ENCODE measurements at regions not wholly inside any gene's neighbourhood (a gene's known extent, or its start where the extent isn't known, plus 50 kb on each side); places are given as distances from the start of the nearest gene placed in this dataset.
"Not testable (repeated sequence)": the region's sequence is repeated elsewhere in the genome, so short reads cannot be mapped to it uniquely, and the experiment has no call there.

DNA sequence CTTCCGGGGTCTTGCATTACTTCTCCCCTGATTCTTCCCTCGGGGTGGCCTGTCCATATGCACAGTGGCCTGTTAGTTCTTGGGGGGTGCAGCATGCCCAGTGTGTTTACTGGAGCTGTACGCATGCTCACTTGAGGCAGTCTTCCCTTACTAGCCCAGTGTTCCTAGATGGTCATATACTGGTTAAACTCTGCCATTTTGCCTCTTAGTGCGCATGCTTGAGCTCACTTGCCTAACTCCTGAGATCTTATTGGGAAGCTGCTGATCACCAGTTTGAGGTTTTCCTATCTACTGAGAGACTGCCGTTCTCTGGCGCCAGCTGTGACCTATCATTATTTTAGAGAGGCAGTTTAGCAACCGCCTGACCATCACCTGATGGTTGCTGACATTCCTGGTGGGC, 571.2 kb downstream of the ADCYAP1 start:
- no peak overlapping the region for H3K4me3 ChIP-seq (ENCODE audit: low read depth, low read length)

DNA sequence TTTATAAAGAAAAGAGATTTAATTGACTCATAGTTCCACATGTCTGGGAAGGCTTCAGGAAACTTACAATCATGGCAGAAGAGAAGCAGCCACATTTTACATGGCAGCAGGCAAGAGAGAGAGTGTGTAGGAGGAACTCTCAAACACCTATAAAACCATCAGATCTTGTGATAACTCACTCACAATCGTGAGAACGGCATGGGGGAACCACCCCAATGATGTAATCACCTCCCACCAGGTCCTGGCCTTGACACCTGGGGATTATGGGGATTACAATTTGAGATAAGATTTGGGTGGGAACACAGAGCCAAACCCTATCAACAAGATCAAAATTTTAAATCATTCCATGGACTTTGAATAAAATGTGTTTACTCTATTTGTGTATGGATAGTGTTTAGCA, 575.6 kb downstream of the ADCYAP1 start:
- H3K4me3 ChIP-seq (ENCODE audit: low read depth, low read length) = no peak overlapping the region

DNA sequence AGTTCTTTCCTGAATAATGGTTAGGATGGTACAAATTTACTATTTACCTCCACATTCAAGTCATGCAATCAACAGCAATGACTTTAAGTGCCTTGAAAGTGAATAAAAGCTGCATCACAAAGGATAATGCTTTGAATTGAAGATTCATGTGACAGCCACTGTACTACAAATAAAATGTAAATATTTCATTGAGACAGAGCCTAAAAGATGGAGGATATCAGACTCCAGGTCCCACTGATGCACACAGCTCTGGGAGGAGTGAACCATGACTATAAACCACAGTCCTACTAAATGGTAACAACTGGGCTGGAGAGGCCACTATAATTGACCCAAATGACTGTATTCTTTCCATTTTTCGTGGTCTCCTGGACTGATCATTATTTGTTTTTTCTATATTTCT, 576.9 kb downstream of the ADCYAP1 start:
- no peak overlapping the region for H3K4me3 ChIP-seq (ENCODE audit: low read depth, low read length)

DNA sequence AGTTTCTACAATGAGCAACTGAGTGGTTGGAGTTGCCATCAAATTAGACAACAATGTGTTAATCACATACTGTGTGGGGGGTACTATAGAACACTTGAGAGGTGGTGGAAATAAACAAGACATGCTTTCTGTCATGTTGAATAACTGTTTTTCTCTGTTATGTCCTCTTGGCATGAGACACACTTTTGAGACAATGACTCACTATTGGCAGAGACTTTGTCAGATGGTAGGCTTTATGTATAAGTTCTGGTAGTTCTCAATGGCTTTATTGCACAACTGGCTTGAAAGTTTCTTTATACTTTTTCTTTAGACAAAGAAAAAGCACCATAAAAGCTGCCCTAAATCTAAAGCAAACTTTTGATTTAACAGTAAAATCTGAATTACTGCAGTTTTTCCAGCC, 578.7 kb downstream of the ADCYAP1 start:
- H3K4me3 ChIP-seq (ENCODE audit: low read depth, low read length) = no peak overlapping the region

DNA sequence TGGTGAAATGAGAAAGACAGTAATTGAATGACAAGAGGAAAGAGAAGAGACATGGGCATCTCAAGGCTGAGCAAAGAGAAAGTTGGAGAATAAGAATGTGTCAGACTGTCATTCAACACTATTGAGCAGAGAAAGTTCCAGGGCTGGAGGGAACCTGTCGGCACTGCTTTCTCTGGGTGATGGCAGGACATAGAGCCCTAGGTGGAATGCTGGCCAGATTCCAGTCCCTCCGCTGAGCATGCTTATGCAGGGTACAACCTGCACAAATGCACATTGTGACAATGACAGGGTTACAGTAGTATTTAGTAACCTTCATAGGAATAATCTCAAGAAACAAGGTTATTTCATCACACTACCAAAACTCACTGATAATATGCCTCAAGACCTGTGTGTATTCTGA, 582.8 kb downstream of the ADCYAP1 start:
- H3K4me3 ChIP-seq (ENCODE audit: low read depth, low read length) = no peak overlapping the region

DNA sequence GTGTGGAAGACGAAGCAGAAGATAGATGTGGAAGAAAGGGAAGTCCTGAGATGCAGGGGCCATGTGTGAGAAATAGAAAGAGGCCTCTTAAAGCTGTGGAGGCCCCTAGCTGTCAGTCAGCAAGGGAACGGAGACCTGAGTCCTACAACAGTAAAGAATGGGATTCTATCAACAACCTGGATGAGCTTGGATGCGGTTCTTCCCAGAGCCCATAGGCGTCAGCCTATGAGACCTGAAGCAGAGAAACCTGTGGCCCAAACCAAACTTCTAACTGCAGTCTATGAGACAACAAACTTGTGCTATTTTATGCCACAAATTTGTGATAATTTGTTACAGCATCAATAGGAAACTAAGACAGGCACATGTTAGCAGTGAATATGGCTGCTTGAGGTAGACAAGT, 583.7 kb downstream of the ADCYAP1 start:
- H3K4me3 ChIP-seq (ENCODE audit: low read depth, low read length) = no peak overlapping the region

DNA sequence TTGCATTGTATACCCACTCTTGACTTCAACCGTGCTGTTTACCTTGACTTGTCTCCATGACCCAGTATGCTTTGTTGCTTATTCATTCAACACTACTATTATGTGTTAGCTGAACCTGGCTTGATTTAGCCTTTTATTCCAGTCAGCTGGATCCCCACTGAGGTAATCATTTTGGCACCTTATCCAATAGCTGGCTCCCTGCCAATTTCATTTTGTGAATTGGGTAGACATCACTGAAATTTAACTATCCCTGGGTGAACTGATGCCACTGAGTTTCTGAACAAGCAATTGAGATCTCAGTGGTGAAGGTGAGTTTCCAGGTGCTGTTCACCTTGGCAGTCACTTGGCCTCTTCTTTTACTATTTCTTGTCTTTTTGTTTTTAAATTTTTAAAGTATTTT, 584.3 kb downstream of the ADCYAP1 start:
- H3K4me3 ChIP-seq (ENCODE audit: low read depth, low read length) = no peak overlapping the region

DNA sequence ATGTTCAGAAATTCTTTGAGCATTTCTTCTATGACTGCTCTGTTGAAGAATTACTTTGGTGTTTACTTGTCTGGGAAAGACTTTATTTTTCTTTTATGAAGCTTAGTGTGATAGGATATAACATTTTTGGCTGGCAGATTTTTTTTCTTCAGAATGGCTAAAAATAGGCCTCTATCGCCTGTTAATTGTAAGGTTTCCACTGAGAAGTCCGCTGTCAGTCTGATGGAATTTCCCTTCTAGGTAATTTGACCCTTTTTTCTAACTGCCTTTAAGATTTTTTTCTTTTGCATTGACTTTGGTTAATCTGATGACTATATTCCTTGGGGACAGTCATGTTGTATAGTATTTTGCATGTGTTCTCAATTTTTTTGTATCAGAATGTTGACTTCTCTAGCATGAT, 590.7 kb downstream of the ADCYAP1 start:
- H3K4me3 ChIP-seq (ENCODE audit: low read depth, low read length) = no peak overlapping the region

DNA sequence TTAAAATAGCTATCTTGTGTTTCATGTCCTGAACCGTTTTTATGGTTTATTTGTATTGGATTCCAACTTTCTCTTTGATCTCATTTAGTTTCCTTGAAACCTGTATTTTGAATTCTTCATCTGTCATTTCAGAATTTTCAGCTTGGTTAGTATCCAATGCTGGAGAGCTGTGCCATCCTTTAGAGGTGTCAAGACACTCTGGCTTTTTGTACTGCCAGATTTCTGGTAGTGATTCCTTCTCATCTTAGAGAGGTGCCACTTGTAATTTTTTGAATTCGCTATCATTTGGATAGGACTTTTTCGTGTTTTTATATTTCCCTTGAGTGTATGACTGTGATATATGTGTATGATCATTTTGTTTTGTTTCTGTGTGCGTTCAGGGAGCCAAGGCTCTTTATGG, 591.4 kb downstream of the ADCYAP1 start:
- no peak overlapping the region for H3K4me3 ChIP-seq (ENCODE audit: low read depth, low read length)

DNA sequence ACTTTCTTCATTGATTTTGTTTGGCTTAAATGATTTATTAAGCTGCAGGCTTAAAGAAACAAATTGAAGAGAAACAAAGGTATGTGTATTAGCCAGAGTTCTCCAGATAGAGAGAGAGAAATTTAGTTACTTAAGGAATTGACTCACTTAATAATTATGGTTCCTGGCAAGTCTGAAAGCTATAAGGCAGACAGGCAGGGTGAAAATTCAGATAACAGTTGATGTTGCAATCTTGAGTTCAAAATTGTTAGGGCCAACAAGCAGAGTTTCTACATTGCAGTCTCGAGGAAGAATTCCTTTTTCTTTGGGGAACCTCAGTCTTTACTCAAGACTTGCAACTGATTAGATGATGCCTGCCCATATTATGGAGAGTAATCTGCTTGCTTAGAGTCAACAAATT, 593.5 kb downstream of the ADCYAP1 start:
- no peak overlapping the region for H3K4me3 ChIP-seq (ENCODE audit: low read depth, low read length)

DNA sequence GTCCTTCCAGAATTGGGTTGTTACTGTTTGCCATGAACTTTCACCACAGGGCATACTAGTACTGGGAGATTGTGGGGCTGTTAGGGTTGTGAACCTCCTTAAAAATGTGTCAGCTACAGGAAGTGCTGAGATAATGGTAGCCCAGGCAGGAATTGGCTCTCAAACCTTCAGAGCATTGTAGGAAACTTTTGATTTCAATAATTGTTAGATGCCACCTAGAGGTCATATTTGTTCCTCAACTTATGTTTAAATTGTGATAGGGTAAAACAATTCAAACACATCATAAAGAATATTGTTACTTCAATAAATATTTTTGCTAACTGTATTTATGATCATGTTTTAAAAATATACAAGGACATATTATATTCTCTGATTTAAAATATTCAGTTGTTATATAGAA, 594.6 kb downstream of the ADCYAP1 start:
- no peak overlapping the region for H3K4me3 ChIP-seq (ENCODE audit: low read depth, low read length)

DNA sequence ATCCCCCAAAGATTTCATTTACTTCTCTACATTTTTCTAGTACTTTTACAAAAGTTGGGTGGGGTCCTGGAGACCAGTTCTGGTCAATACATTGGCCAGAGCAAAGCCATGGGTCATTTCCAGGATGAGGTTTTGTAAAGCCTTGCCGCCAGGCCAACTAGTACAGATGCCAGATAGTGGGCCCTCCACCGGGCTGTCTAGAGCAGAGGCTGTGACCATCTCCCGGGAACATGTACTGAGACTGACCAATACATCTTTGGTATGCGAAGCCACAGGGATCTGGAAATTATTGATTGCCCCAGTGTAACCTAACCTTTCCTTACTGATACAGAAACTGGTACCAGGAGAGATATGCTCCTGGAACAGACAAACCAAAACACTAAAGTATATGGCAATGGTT, 599.2 kb downstream of the ADCYAP1 start:
- no peak overlapping the region for H3K4me3 ChIP-seq (ENCODE audit: low read depth, low read length)

DNA sequence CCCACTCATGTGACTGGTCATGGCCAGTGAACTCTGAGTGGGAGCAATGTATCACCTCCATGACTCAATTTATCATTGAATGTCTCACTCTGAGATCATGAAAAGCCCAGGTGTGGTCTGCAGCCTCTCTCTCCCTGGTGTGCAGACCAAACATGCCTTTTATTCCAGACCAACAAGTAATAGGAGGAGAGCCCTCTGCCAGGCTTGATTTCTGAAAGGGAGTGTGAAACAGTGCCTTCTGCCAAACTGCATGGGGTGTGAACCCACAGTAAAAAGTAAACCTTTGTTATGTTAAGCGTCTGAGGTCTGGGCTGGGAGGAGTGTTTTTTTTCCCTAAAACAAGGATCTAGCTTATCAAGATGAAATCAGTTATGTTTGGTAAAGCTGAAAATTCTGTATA, 601.2 kb downstream of the ADCYAP1 start:
- no peak overlapping the region for H3K4me3 ChIP-seq (ENCODE audit: low read depth, low read length)

DNA sequence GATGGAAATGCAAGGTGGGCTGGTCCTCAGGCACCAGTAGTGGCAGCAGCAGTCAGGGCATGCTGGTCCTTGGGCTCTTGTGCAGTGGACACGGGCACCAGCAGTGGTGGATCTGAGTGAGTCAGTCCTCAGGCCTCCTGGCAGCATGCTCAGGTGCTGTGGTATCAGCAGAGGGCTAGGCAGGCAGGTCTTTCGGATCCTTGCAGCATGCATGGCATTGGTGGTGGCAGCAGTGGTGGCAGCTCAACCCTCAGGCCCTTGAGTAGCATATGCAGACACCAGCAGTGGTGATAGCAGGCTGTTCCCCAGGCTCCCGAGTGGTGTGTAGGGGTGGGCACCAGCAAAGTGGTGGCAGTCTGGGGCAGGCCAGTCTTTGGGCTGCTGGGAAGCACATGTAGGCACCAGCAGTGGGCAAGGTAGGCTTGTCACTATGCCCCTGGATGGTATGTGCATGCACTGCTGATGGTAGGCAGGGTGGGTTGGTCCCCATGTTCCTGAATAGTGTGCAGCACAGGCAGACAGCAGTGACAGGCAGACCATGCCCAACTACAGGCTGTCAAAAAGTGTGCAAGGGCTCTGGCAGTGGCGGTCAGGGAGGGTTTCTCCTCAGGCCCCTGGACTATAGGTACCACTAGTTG, 606.0 kb downstream of the ADCYAP1 start:
- no peak overlapping the region for H3K4me3 ChIP-seq (ENCODE audit: low read depth, low read length)

DNA sequence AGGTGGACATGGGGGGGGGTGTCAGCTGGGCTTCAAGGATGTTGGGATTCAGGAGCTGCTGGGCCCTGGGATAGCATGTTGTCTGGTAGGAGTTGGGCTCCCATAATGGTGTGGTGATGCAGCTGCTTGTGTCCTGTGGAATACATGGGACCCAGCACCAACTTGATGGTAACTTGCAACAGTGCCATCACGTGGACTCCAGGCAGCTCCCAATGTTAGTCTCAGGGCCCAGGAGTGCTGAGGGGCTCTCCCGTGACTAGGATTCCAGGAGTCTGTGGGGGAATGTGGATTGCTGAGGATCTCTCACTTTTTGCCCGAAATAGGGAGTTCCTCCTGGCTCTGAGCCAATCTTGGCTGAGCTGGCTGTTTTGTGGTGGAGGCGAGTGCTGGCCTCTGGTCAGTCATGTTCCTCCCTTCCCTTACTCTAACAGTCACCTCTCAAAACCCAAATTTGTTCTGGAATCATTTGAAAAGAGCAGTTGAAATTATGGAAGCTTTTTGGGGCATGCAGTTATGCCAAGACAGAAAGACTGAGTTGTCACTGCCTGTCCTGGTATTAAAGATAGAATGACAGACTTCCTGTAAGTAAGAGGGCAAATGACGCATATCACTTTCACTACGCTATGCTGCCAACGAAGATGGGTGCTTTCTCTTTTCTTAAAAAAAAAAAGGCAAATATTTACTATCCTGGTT, 607.1 kb downstream of the ADCYAP1 start:
- no peak overlapping the region for H3K4me3 ChIP-seq (ENCODE audit: low read depth, low read length)

DNA sequence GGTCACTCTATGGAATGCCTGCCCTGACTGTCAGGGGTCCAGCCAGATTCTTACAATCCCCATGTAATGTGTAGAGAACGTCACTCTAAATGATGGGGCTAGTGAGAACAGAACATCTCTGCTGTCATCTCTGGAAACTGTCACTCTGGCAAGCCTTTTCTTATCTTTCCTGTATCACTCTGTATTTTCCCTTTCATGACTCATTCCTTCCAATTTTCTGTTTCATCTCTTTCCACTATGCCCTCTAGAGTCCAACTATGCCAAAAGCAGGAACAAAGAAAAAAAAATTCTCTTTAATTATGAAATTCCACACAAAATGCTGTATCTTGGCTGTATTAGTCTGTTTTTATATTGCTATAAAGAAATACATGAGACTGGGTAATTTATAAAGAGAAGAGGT, 608.8 kb downstream of the ADCYAP1 start:
- no peak overlapping the region for H3K4me3 ChIP-seq (ENCODE audit: low read depth, low read length)

DNA sequence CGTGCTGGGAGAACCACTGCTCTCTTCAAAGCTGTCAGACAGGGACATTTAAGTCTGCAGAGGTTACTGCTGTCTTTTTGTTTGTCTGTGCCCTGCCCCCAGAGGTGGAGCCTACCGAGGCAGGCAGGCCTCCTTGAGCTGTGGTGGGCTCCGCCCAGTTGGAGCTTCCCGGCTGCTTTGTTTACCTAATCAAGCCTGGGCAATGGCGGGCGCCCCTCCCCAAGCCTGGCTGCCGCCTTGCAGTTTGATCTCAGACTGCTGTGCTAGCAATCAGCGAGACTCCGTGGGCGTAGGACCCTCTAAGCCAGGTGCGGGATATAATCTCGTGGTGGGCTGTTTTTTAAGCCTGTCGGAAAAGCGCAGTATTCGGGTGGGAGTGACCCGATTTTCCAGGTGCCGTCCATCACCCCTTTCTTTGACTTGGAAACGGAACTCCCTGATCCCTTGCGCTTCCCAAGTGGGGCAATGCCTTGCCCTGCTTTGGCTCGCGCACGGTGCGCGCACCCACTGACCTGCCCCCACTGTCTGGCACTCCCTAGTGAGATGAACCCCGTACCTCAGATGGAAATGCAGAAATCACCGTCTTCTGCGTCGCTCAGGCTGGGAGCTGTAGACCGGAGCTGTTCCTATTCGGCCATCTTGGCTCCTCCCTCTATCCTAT, 617.0 kb downstream of the ADCYAP1 start:
- H3K4me3 ChIP-seq (ENCODE audit: low read depth, low read length) = not testable (repeated sequence)

DNA sequence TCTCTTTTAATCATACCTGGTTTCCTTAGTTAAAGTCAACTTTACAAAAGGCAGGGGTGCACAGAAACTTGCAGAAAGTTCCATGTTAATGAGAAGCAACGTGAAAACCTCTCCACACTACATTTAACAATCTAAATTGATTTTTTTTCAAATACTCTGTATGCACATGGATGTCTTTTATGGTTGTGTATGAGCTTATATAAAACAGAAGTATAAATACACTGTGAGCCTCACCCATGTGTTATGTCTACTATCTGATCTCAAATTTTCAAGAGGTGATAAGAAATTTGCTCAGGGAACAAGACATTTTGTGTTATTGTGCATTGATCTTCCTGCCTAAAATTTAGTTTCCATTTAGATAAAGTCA, 617.6 kb downstream of the ADCYAP1 start:
- no peak overlapping the region for H3K4me3 ChIP-seq (ENCODE audit: low read depth, low read length)

DNA sequence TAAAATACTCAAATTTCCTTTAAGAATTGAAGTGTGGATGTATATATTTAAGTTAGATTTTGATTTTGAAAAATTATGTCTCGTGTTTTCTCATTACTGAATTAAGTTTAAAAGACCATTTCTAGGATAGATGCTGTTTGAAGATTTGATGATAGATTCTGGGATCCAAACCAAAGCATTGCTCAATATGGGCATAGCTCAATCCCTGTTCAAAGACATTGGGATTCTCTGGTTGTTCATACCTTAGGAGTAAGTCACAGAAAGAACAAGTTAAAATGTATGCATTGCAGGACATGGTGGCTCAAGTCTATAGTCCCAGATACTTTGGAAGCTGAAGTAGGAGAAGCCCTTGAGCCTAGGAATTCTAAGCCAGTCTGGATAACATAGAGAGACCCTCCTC, 622.3 kb downstream of the ADCYAP1 start:
- no peak overlapping the region for H3K4me3 ChIP-seq (ENCODE audit: low read depth, low read length)

DNA sequence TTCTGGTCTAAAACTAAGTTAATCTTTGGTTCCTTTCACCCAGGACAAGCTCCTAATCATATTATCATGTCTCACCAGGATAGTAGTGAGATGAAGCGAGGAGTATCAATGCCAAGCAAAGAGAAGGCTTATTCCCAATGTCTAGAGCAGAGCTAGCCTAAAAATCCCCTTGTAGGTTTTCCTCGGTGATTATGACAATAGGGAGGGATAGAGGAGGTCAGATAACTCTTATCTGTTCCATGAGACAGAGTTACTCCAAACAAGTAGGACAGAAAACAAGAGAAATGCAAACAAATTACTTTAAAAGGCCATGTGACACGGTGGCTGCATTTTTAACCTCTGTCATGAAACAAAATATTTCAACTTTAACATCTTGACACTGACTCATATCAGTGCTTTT, 623.1 kb downstream of the ADCYAP1 start:
- no peak overlapping the region for H3K4me3 ChIP-seq (ENCODE audit: low read depth, low read length)

DNA sequence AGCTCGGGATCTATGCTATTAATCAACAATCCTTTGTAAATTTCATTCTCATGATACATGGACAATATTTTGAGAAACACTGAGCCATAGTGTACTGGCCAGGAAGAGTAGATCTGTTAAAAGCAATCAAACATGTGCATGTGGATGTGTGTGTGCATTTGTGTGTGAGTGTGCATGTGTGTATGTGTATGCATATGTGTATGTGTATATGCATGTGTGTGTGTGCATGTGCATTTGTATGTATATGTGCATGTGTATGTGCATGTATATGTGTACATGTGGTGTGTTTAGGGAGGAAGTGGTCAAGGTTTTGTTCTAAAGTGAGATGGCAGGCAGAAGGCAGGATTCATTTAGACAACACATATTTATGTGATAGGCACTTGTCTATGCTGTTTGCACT, 623.8 kb downstream of the ADCYAP1 start:
- H3K4me3 ChIP-seq (ENCODE audit: low read depth, low read length) = no peak overlapping the region

DNA sequence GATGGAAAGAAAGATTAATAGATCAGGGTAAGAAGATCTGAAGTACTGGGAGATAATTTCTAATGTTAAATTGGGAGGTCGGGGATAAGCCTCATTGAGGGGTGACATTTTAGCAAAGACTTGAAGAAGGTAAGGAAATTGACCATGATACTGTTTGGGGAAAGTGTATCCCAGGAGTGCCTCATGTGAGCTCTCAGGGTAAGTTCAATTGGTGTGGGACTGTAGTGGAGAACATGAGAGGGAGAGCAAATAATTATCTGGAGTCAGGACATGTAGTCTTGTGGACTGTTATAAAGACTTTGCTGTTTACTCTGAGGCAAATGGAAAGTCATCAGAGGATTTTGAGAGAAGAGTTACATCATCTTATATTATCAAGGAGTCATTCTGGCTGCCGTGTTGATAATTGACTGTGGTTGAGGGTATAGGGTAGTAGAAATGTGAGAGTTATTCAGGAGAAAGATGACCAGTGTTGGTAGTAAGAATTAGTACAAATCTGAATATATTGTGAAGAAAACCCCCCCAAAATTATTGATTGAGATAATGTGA, 624.4 kb downstream of the ADCYAP1 start:
- H3K4me3 ChIP-seq (ENCODE audit: low read depth, low read length) = no peak overlapping the region

Measured in iPS-11a (cell line).